Keratinocyte (primary cell): ENCODE measurements at regions not wholly inside any gene's neighbourhood (a gene's known extent, or its start where the extent isn't known, plus 50 kb on each side); places are given as distances from the start of the nearest gene placed in this dataset.

Source experiments
- DNase-seq: peaks from one replicate; pipeline ENCODE4 v3.0.0-alpha.2; 2011; ENCODE audit warnings: low read depth, missing footprints, low spot score
- FAIRE-seq: peaks from 2 replicates; lab custom pipeline; 2011; peaks lifted over from hg19 to GRCh38; lab: Jason Lieb, UNC
- H2AFZ ChIP-seq: 2 replicates; pipeline ENCODE4 v1.6.0; 2012; ENCODE audit warnings: low read length, control low read depth, inconsistent platforms; ENCODE audit not compliant: control insufficient read depth
- H3K27ac ChIP-seq: 2 replicates; pipeline ENCODE4 v1.5.1; 2011; ENCODE audit warnings: low read length; ENCODE audit not compliant: control insufficient read depth, insufficient read depth
- H3K27me3 ChIP-seq: 3 replicates; pipeline ENCODE4 v1.6.0; 2011; ENCODE audit warnings: low read length; ENCODE audit not compliant: control insufficient read depth, insufficient read depth; ENCODE audit errors: extremely low read depth
- H3K36me3 ChIP-seq, 2 experiments: 2 replicates in 1 of 2; 3 replicates in 1 of 2; pipeline ENCODE4 v1.5.1; 2011; ENCODE audit warnings: low read length in 2 of 2, mild to moderate bottlenecking in 1 of 2; ENCODE audit not compliant: control insufficient read depth in 2 of 2, insufficient read depth in 2 of 2; ENCODE audit errors: extremely low read depth in 1 of 2
- H3K4me1 ChIP-seq: 3 replicates; pipeline ENCODE4 v1.5.1; 2011; ENCODE audit warnings: low read length; ENCODE audit not compliant: control insufficient read depth, insufficient read depth; ENCODE audit errors: extremely low read depth
- H3K4me2 ChIP-seq: 3 replicates; pipeline ENCODE4 v1.6.0; 2011; ENCODE audit warnings: low read depth, low read length; ENCODE audit not compliant: control insufficient read depth, insufficient read depth; ENCODE audit errors: extremely low read depth
- H3K4me3 ChIP-seq, 3 experiments: fragments of 200-600 bp in 1 of 3; sonication (generic) in 1 of 3; 2 replicates in 2 of 3; 3 replicates in 1 of 3; pipeline ENCODE4 v1.5.1; 2011 to 2016; ENCODE audit warnings: low read length in 3 of 3, mild to moderate bottlenecking in 3 of 3, control low read depth in 2 of 3, inconsistent platforms in 1 of 3, low read depth in 1 of 3, mixed read lengths in 1 of 3, mixed run types in 1 of 3, moderate library complexity in 1 of 3; ENCODE audit not compliant: control insufficient read depth in 2 of 3, insufficient read depth in 2 of 3; ENCODE audit errors: extremely low read depth in 1 of 3
- H3K79me2 ChIP-seq: 2 replicates; pipeline ENCODE4 v1.6.0; 2012; ENCODE audit warnings: low read length; ENCODE audit not compliant: control insufficient read depth, insufficient read depth
- H3K9ac ChIP-seq: 3 replicates; pipeline ENCODE4 v1.6.0; 2011; ENCODE audit warnings: low read length; ENCODE audit not compliant: control insufficient read depth, insufficient read depth; ENCODE audit errors: extremely low read depth
- H3K9me1 ChIP-seq: 3 replicates; pipeline ENCODE4 v1.6.0; 2011; ENCODE audit warnings: low read length; ENCODE audit not compliant: control insufficient read depth, insufficient read depth; ENCODE audit errors: extremely low read depth
- H3K9me3 ChIP-seq: 2 replicates; pipeline ENCODE4 v1.5.1; 2012; ENCODE audit warnings: low read depth, low read length; ENCODE audit not compliant: control insufficient read depth
- H4K20me1 ChIP-seq: 3 replicates; pipeline ENCODE4 v1.6.0; 2011; ENCODE audit warnings: low read length; ENCODE audit not compliant: control insufficient read depth, insufficient read depth; ENCODE audit errors: extremely low read depth
- CTCF ChIP-seq, 3 experiments: IDR thresholded peaks in 1 of 3; conservative IDR thresholded peaks in 1 of 3; optimal IDR thresholded peaks in 1 of 3; 2 replicates in 2 of 3; 3 replicates in 1 of 3; pipeline versions ENCODE3 to v1.5.1; 2011; ENCODE audit warnings: low read length in 3 of 3, mild to moderate bottlenecking in 3 of 3, moderate library complexity in 2 of 3, control low read depth in 1 of 3, inconsistent platforms in 1 of 3; ENCODE audit not compliant: insufficient read depth in 2 of 3; ENCODE audit errors: extremely low read depth in 1 of 3
- EZH2 ChIP-seq: IDR thresholded peaks from one replicate; pipeline ENCODE4 v1.6.1; 2012; ENCODE audit warnings: inconsistent platforms, mild to moderate bottlenecking, low read length, moderate library complexity
- dilution Hi-C: fragments of 300-500 bp; cut with MboI; formaldehyde crosslinking; loops from one replicate; pipeline ENCODE4 v1.7.0; 2020; ENCODE audit warnings: low sequenced_read_pairs; ENCODE audit not compliant: extremely low pct_ligation_motif_present

DNA sequence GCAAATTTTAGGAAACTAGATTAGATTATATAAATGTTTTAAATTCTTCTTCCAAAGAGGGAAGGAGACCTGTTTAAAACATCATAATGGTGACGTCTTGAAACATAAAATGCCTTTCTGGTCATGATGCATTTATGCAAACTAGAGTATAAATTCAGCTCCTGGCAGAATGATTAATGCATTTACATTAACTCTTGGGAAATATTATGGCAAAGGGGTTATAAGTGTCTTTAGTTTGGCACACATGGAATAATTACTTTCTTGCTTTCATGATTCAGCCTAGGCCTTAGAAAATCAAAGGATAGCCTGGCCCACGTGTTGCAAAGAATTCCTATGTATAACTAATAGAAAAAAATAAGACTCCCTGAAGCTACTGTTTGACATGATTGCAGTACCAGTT is 639.2 kb downstream of the RFPL4B start:
- Histone ChIP-seq H2AFZ (no peak overlapping the region), H4K20me1 (no peaks in the 10 kb centered on the region), H3K36me3 (no peaks in the 10 kb centered on the region), H3K9me3 (no peaks in the 10 kb centered on the region), H3K9ac (no peak overlapping the region), H3K79me2 (no peaks in the 10 kb centered on the region), H3K4me3 (no peak overlapping the region), H3K4me2 (no peak overlapping the region), H3K27me3 (no peaks in the 10 kb centered on the region), H3K4me1 (no peaks in the 10 kb centered on the region), H3K27ac (no peak overlapping the region), H3K9me1 (no peaks in the 10 kb centered on the region)
- no peak for TF ChIP-seq EZH2
- no peak for TF ChIP-seq CTCF (optimal IDR thresholded peaks at IDR 0.05 in 1 of 3, IDR thresholded peaks at IDR 0.05 in 1 of 3, conservative IDR thresholded peaks at IDR 0.05 in 1 of 3; ENCODE audit: extremely low read depth in 1 of 3, insufficient read depth in 2 of 3, low read length in 3 of 3)
- DNase-seq, result no peak
- dilution Hi-C loops, result no loop called here
- FAIRE-seq, result no peak

DNA sequence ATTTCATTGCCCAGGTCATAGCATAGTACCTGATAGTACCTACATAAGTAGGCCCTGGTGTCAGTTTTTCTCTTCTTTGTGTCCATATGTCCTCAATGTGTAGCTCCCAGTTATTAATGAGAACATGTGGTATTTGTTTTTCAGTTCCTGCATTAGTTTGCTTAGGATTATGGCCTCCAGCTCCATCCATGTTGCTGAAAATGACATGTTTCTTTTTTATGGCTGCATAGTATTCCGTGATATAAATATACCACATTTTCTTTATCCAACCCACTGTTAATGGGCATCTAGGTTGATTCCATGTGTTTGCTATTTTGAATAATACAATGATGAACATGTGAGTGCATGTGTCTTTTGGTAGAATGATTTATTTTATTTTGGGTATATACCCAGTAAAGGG is 641.6 kb downstream of the RFPL4B start:
- Histone ChIP-seq H3K36me3 (no peaks in the 10 kb centered on the region), H3K27me3 (no peaks in the 10 kb centered on the region), H3K9ac (no peak overlapping the region), H3K4me2 (no peak overlapping the region), H3K27ac (no peak overlapping the region), H2AFZ (no peak overlapping the region), H3K9me1 (no peaks in the 10 kb centered on the region), H3K4me3 (no peak overlapping the region), H3K79me2 (no peaks in the 10 kb centered on the region), H3K9me3 (no peaks in the 10 kb centered on the region), H4K20me1 (no peaks in the 10 kb centered on the region), H3K4me1 (no peaks in the 10 kb centered on the region)
- TF ChIP-seq CTCF (optimal IDR thresholded peaks at IDR 0.05 in 1 of 3, IDR thresholded peaks at IDR 0.05 in 1 of 3, conservative IDR thresholded peaks at IDR 0.05 in 1 of 3; ENCODE audit: extremely low read depth in 1 of 3, insufficient read depth in 2 of 3, low read length in 3 of 3) (no peak), EZH2 (no peak)
- dilution Hi-C loops, result no loop called here
- FAIRE-seq (no peak), DNase-seq (no peak)
